ENCODE measurements at regions not wholly inside any gene's neighbourhood (a gene's known extent, or its start where the extent isn't known, plus 50 kb on each side); places are given as distances from the start of the nearest gene placed in this dataset.

GRCh38 chr1:98331718-98332311 is 329.7 kb upstream of the SNX7 start:
- no peak overlapping the region for H3K4me3 ChIP-seq (ENCODE audit: low read length in 3 of 3)
- peaks cover 0 to under 1% (median 0%) of the 10 kb centered on the region in 3 donors for H3K4me1 ChIP-seq (ENCODE audit: control insufficient read depth in 2 of 3, insufficient read depth in 2 of 3, low read depth in 1 of 3, low read length in 3 of 3)
- no peaks in the 10 kb centered on the region for H3K27me3 ChIP-seq (ENCODE audit: control insufficient read depth, insufficient read depth, low read length)
- FAIRE-seq (no peak), DNase-seq (no peak)
- no peak overlapping the region for H3K9ac ChIP-seq (ENCODE audit: low read length in 3 of 3)
- H3K27ac ChIP-seq (ENCODE audit: low read depth in 2 of 2, low read length in 2 of 2), result no peak overlapping the region
- no peak for TF ChIP-seq CTCF (IDR thresholded peaks at IDR 0.05; ENCODE audit: borderline replicate concordance, extremely low read depth, insufficient read depth)
- no peaks in the 10 kb centered on the region for H3K9me3 ChIP-seq (ENCODE audit: control insufficient read depth in 2 of 3, insufficient read depth in 1 of 3, low read length in 3 of 3)
- H3K36me3 ChIP-seq (ENCODE audit: control insufficient read depth in 2 of 3, insufficient read depth in 3 of 3, low read length in 3 of 3), result no peaks in the 10 kb centered on the region
- intact Hi-C loops (cut with DNase I), result no loop called here

DNA sequence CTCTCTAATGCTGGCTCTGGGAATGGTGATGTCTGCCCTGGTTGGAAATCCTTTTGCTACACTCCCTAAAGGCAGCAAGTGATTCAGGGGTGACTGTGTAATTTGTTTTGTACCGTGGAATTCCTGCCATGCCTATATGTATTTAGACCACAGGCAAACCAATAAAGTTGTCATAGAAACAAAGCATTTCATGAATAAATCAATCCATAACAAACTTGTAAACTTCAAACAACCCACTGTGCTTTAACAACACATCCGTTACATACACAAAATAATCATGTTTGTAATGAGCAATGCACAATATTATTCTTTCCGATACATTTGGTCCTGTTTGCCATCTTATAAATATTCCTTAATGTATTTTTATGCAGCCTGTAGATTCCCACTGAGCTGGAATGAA is 330.3 kb upstream of the SNX7 start:
- no peak for DNase-seq
- Histone ChIP-seq H3K4me1 (ENCODE audit: control insufficient read depth in 2 of 3, insufficient read depth in 2 of 3, low read depth in 1 of 3, low read length in 3 of 3) (peaks cover 0 to 2% (median 0%) of the 10 kb centered on the region in 3 donors), H3K9me3 (ENCODE audit: control insufficient read depth in 2 of 3, insufficient read depth in 1 of 3, low read length in 3 of 3) (no peaks in the 10 kb centered on the region), H3K27me3 (ENCODE audit: control insufficient read depth, insufficient read depth, low read length) (no peaks in the 10 kb centered on the region), H3K4me3 (ENCODE audit: low read length in 3 of 3) (no peak overlapping the region), H3K27ac (ENCODE audit: low read depth in 2 of 2, low read length in 2 of 2) (no peak overlapping the region), H3K9ac (ENCODE audit: low read length in 3 of 3) (no peak overlapping the region), H3K36me3 (ENCODE audit: control insufficient read depth in 2 of 3, insufficient read depth in 3 of 3, low read length in 3 of 3) (no peaks in the 10 kb centered on the region)
- intact Hi-C loops (cut with DNase I), result no loop called here
- FAIRE-seq, result no peak
- no peak for TF ChIP-seq CTCF (IDR thresholded peaks at IDR 0.05; ENCODE audit: borderline replicate concordance, extremely low read depth, insufficient read depth)

DNA sequence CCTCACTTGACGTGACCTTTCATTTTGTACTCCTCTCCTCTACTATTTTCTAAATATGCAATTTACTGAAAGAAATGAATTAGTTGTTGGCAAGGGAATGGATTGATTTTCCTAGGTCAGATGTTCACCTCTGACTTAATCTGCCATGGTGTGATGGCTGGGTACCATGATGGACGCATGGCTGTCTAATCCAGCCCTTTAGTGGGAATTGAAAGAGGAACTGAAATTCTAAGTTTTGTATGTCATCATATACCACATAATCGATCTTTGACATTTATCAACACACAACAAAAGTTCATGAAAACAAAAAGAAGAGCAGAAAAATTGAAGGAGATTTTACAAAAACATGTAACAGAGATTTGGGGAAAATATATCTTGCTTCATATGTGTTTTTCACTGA is 331.3 kb upstream of the SNX7 start:
- TF ChIP-seq CTCF (IDR thresholded peaks at IDR 0.05; ENCODE audit: borderline replicate concordance, extremely low read depth, insufficient read depth), result no peak
- intact Hi-C loops (cut with DNase I), result no loop called here

GRCh38 chr1:98328855-98329254 is 332.7 kb upstream of the SNX7 start:
- H3K9ac ChIP-seq (ENCODE audit: low read length in 3 of 3), result no peak overlapping the region
- no peak for TF ChIP-seq CTCF (IDR thresholded peaks at IDR 0.05; ENCODE audit: borderline replicate concordance, extremely low read depth, insufficient read depth)
- no peak for FAIRE-seq

More for the DNA sequence above, 331.3 kb upstream of the SNX7 start:
- Histone ChIP-seq H3K36me3 (ENCODE audit: control insufficient read depth in 2 of 3, insufficient read depth in 3 of 3, low read length in 3 of 3) (no peaks in the 10 kb centered on the region), H3K27me3 (ENCODE audit: control insufficient read depth, insufficient read depth, low read length) (no peaks in the 10 kb centered on the region), H3K27ac (ENCODE audit: low read depth in 2 of 2, low read length in 2 of 2) (no peak overlapping the region), H3K9ac (ENCODE audit: low read length in 3 of 3) (no peak overlapping the region), H3K4me1 (ENCODE audit: control insufficient read depth in 2 of 3, insufficient read depth in 2 of 3, low read depth in 1 of 3, low read length in 3 of 3) (peaks cover 0 to 2% (median 0%) of the 10 kb centered on the region in 3 donors), H3K4me3 (ENCODE audit: low read length in 3 of 3) (no peak overlapping the region), H3K9me3 (ENCODE audit: control insufficient read depth in 2 of 3, insufficient read depth in 1 of 3, low read length in 3 of 3) (no peaks in the 10 kb centered on the region)
- DNase-seq (no peak), FAIRE-seq (no peak)

More at GRCh38 chr1:98328855-98329254, 332.7 kb upstream of the SNX7 start:
- Histone ChIP-seq H3K4me3 (ENCODE audit: low read length in 3 of 3) (no peak overlapping the region), H3K27me3 (ENCODE audit: control insufficient read depth, insufficient read depth, low read length) (no peaks in the 10 kb centered on the region), H3K36me3 (ENCODE audit: control insufficient read depth in 2 of 3, insufficient read depth in 3 of 3, low read length in 3 of 3) (no peaks in the 10 kb centered on the region), H3K9me3 (ENCODE audit: control insufficient read depth in 2 of 3, insufficient read depth in 1 of 3, low read length in 3 of 3) (no peaks in the 10 kb centered on the region), H3K4me1 (ENCODE audit: control insufficient read depth in 2 of 3, insufficient read depth in 2 of 3, low read depth in 1 of 3, low read length in 3 of 3) (peaks cover 0 to 2% (median 0%) of the 10 kb centered on the region in 3 donors), H3K27ac (ENCODE audit: low read depth in 2 of 2, low read length in 2 of 2) (no peak overlapping the region)
- intact Hi-C loops (cut with DNase I), result no loop called here
- no peak for DNase-seq

Data from kidney (tissue), 13 donors.